Caco-2 (cell line): ENCODE measurements at regions not wholly inside any gene's neighbourhood (a gene's known extent, or its start where the extent isn't known, plus 50 kb on each side); places are given as distances from the start of the nearest gene placed in this dataset.
"Not testable (repeated sequence)": the region's sequence is repeated elsewhere in the genome, so short reads cannot be mapped to it uniquely, and the experiment has no call there.

ENCODE experiments used
- BruUV-seq: library from RNA; stranded (reverse); fragments of 400-500 nt; replicated peaks from 2 replicates; lab custom pipeline; 2021; lab: Mats Ljungman, UMichigan
- CTCF ChIA-PET: fragments of 300-600 bp; sonication (Branson Sonifier 250); formaldehyde crosslinking; loops from one replicate; lab custom pipeline; 2022; ENCODE audit warnings: antibody characterized with exemption; lab: Charles Lee
- POLR2A ChIA-PET: fragments of 300-600 bp; sonication (Branson Sonifier 250); formaldehyde crosslinking; loops from one replicate; lab custom pipeline; 2022; ENCODE audit warnings: antibody characterized with exemption; lab: Charles Lee
- DNase-seq, 2 experiments: peaks; one replicate each; pipeline versions ENCODE4 v3.0.0 to v3.0.0-alpha.2; 2020 to 2022
- H3K27me3 ChIP-seq: replicated peaks from 2 replicates; pipeline ENCODE4 v1.6.0; 2011; ENCODE audit warnings: low read length; ENCODE audit not compliant: control insufficient read depth, insufficient read depth
- H3K36me3 ChIP-seq: 2 replicates; pipeline ENCODE4 v1.5.1; 2011; ENCODE audit warnings: low read length; ENCODE audit not compliant: control insufficient read depth, insufficient read depth
- H3K4me1 ChIP-seq: fragments of 250-450 bp; sonication (Bioruptor Pico); 2 replicates; pipeline ENCODE4 v1.5.1; 2020; ENCODE audit warnings: mild to moderate bottlenecking
- H3K4me3 ChIP-seq: 2 replicates; pipeline ENCODE4 v1.5.1; 2011; ENCODE audit warnings: low read depth, mild to moderate bottlenecking, control low read depth, low read length
- H3K9me3 ChIP-seq: fragments of 250-450 bp; sonication (Bioruptor Pico); 2 replicates; pipeline ENCODE4 v1.5.1; 2020; ENCODE audit warnings: mild to moderate bottlenecking, moderate library complexity
- H3K27ac Mint-ChIP-seq: one replicate; pipeline ENCODE4 v1.8.0; 2022; ENCODE audit warnings: mixed read lengths; ENCODE audit not compliant: unreplicated experiment
- H3K27me3 Mint-ChIP-seq: one replicate; pipeline ENCODE4 v1.8.0; 2022; ENCODE audit warnings: mixed read lengths; ENCODE audit not compliant: insufficient read depth, unreplicated experiment
- H3K36me3 Mint-ChIP-seq: one replicate; pipeline ENCODE4 v1.8.0; 2022; ENCODE audit warnings: mild to moderate bottlenecking, mixed read lengths; ENCODE audit not compliant: insufficient read depth, unreplicated experiment
- H3K4me1 Mint-ChIP-seq: one replicate; pipeline ENCODE4 v1.8.0; 2022; ENCODE audit warnings: low read depth, mixed read lengths; ENCODE audit not compliant: unreplicated experiment
- H3K4me3 Mint-ChIP-seq: one replicate; pipeline ENCODE4 v1.8.0; 2022; ENCODE audit warnings: mild to moderate bottlenecking, moderate library complexity, mixed read lengths; ENCODE audit not compliant: unreplicated experiment
- H3K9me3 Mint-ChIP-seq: one replicate; pipeline ENCODE4 v1.8.0; 2022; ENCODE audit warnings: mixed read lengths; ENCODE audit not compliant: unreplicated experiment
- CTCF ChIP-seq, 2 experiments: fragments of 200-600 bp in 1 of 2; IDR thresholded peaks; 1 replicate in 1 of 2; 2 replicates in 1 of 2; pipeline versions ENCODE4 v1.5.1 to v1.8.0; 2011 to 2022; ENCODE audit warnings: antibody characterized with exemption in 1 of 2, control low read depth in 1 of 2, inconsistent platforms in 1 of 2, low read depth in 1 of 2, low read length in 1 of 2, mild to moderate bottlenecking in 1 of 2, moderate library complexity in 1 of 2; ENCODE audit not compliant: insufficient read depth in 1 of 2, severe bottlenecking in 1 of 2, unreplicated experiment in 1 of 2
- intact Hi-C: fragments of 100-400 bp; cut with micrococcal nuclease; formaldehyde crosslinking; loops from one replicate; pipeline ENCODE4 v1.10.0; 2022; ENCODE audit not compliant: unreplicated experiment

- Histone ChIP-seq H3K4me1 (peaks cover 5% of the 10 kb centered on the region; the same call in 1 of the 2 replicates), H3K9me3 (no peaks in the 10 kb centered on the region), H3K36me3 (no peaks in the 10 kb centered on the region), H3K4me3 (no peak overlapping the region), H3K27me3 (no peaks in the 10 kb centered on the region)
- TF ChIP-seq CTCF (IDR thresholded peaks at IDR 0.05; ENCODE audit: insufficient read depth in 1 of 2, low read depth in 1 of 2, low read length in 1 of 2, severe bottlenecking in 1 of 2, unreplicated experiment in 1 of 2): no peak
- Mint-ChIP-seq H3K4me1 (no peaks in the 10 kb centered on the region), H3K36me3 (no peaks in the 10 kb centered on the region), H3K4me3 (no peak overlapping the region), H3K27me3 (no peaks in the 10 kb centered on the region), H3K27ac (no peak overlapping the region), H3K9me3 (no peaks in the 10 kb centered on the region)
- DNase-seq: no peak
- CTCF ChIA-PET: no interaction called here
- intact Hi-C loops: no loop called here
- POLR2A ChIA-PET: no interaction called here
- BruUV-seq: no TSS peak
These were observed 91.9 kb downstream of the FEM1C start for GRCh38 chr5:115452536-115453235.

GRCh38 chr5:115452083-115452482, 92.5 kb downstream of the FEM1C start:
- H3K4me3 Mint-ChIP-seq: no peak overlapping the region
- H3K9me3 Mint-ChIP-seq: no peaks in the 10 kb centered on the region
- H3K27ac Mint-ChIP-seq: no peak overlapping the region
- POLR2A ChIA-PET: no interaction called here
- intact Hi-C loops: no loop called here
- H3K36me3 Mint-ChIP-seq: no peaks in the 10 kb centered on the region
- H3K4me1 Mint-ChIP-seq: no peaks in the 10 kb centered on the region
- no peaks in the 10 kb centered on the region for H3K27me3 ChIP-seq
- H3K9me3 ChIP-seq: no peaks in the 10 kb centered on the region
- H3K4me3 ChIP-seq: no peak overlapping the region
- CTCF ChIA-PET: no interaction called here
- no TSS peak for BruUV-seq
- H3K4me1 ChIP-seq: no peaks in the 10 kb centered on the region
- TF ChIP-seq CTCF (IDR thresholded peaks at IDR 0.05; ENCODE audit: insufficient read depth in 1 of 2, low read depth in 1 of 2, low read length in 1 of 2, severe bottlenecking in 1 of 2, unreplicated experiment in 1 of 2): no peak
- DNase-seq: no peak
- H3K27me3 Mint-ChIP-seq: no peaks in the 10 kb centered on the region
- no peaks in the 10 kb centered on the region for H3K36me3 ChIP-seq

- TF ChIP-seq CTCF (IDR thresholded peaks at IDR 0.05; ENCODE audit: insufficient read depth in 1 of 2, low read depth in 1 of 2, low read length in 1 of 2, severe bottlenecking in 1 of 2, unreplicated experiment in 1 of 2): no peak
- BruUV-seq: no TSS peak
- Mint-ChIP-seq H3K27me3 (no peaks in the 10 kb centered on the region), H3K36me3 (no peaks in the 10 kb centered on the region), H3K27ac (no peak overlapping the region), H3K9me3 (no peaks in the 10 kb centered on the region), H3K4me3 (no peak overlapping the region), H3K4me1 (no peaks in the 10 kb centered on the region)
- no peak for DNase-seq
- no peaks in the 10 kb centered on the region for H3K9me3 ChIP-seq
- H3K4me1 ChIP-seq: no peaks in the 10 kb centered on the region
- no peak overlapping the region for H3K4me3 ChIP-seq
- intact Hi-C loops: no loop called here
- CTCF ChIA-PET: no interaction called here
- POLR2A ChIA-PET: no interaction called here
- H3K36me3 ChIP-seq: no peaks in the 10 kb centered on the region
- no peaks in the 10 kb centered on the region for H3K27me3 ChIP-seq
These were observed 93.8 kb downstream of the FEM1C start for GRCh38 chr5:115450741-115451140.

- H3K4me1 Mint-ChIP-seq, H3K27ac Mint-ChIP-seq, H3K4me1 ChIP-seq, H3K27me3 Mint-ChIP-seq, CTCF ChIA-PET, H3K9me3 Mint-ChIP-seq, DNase-seq, H3K4me3 ChIP-seq, H3K9me3 ChIP-seq, POLR2A ChIA-PET, H3K4me3 Mint-ChIP-seq, H3K36me3 Mint-ChIP-seq, BruUV-seq, H3K27me3 ChIP-seq, intact Hi-C loops, H3K36me3 ChIP-seq: not testable (repeated sequence)
These were observed 95.9 kb downstream of the FEM1C start for GRCh38 chr5:115448630-115449029.
